ENCODE measurements at regions not wholly inside any gene's neighbourhood (a gene's known extent, or its start where the extent isn't known, plus 50 kb on each side); places are given as distances from the start of the nearest gene placed in this dataset.

GRCh38 chr3:31244929-31245817 is 287.6 kb upstream of the STT3B start:
- no peak for DNase-seq (ENCODE audit: extremely low read depth in 1 of 2, low read depth in 1 of 2)

GRCh38 chr3:31246293-31247062 is 286.2 kb upstream of the STT3B start:
- no peak for DNase-seq (ENCODE audit: extremely low read depth in 1 of 2, low read depth in 1 of 2)

GRCh38 chr3:31247063-31247447 is 285.7 kb upstream of the STT3B start:
- DNase-seq (ENCODE audit: extremely low read depth in 1 of 2, low read depth in 1 of 2): no peak

- no peak for DNase-seq (ENCODE audit: extremely low read depth in 1 of 2, low read depth in 1 of 2)
Measured at GRCh38 chr3:31247850-31248562, 284.7 kb upstream of the STT3B start.

GRCh38 chr3:31248563-31248992 is 284.1 kb upstream of the STT3B start:
- no peak for DNase-seq (ENCODE audit: extremely low read depth in 1 of 2, low read depth in 1 of 2)

GRCh38 chr3:31249545-31249944 is 283.2 kb upstream of the STT3B start:
- DNase-seq (ENCODE audit: extremely low read depth in 1 of 2, low read depth in 1 of 2): no peak

GRCh38 chr3:31250116-31250777 is 282.5 kb upstream of the STT3B start:
- DNase-seq (ENCODE audit: extremely low read depth in 1 of 2, low read depth in 1 of 2): no peak

GRCh38 chr3:31251083-31251482 is 281.6 kb upstream of the STT3B start:
- no peak for DNase-seq (ENCODE audit: extremely low read depth in 1 of 2, low read depth in 1 of 2)

- no peak for DNase-seq (ENCODE audit: extremely low read depth in 1 of 2, low read depth in 1 of 2)
Measured at GRCh38 chr3:31252216-31253185, 280.2 kb upstream of the STT3B start.

- DNase-seq (ENCODE audit: extremely low read depth in 1 of 2, low read depth in 1 of 2): no peak
Measured at GRCh38 chr3:31253782-31254181, 278.9 kb upstream of the STT3B start.

GRCh38 chr3:31254483-31254882 is 278.2 kb upstream of the STT3B start:
- DNase-seq (ENCODE audit: extremely low read depth in 1 of 2, low read depth in 1 of 2): no peak

- no peak for DNase-seq (ENCODE audit: extremely low read depth in 1 of 2, low read depth in 1 of 2)
Measured at GRCh38 chr3:31255007-31255581, 277.6 kb upstream of the STT3B start.

GRCh38 chr3:31262201-31262600 is 270.5 kb upstream of the STT3B start:
- no peak for DNase-seq (ENCODE audit: extremely low read depth in 1 of 2, low read depth in 1 of 2)

GRCh38 chr3:31263897-31264296 is 268.8 kb upstream of the STT3B start:
- DNase-seq (ENCODE audit: extremely low read depth in 1 of 2, low read depth in 1 of 2): no peak

- no peak for DNase-seq (ENCODE audit: extremely low read depth in 1 of 2, low read depth in 1 of 2)
Measured at GRCh38 chr3:31265646-31266428, 266.9 kb upstream of the STT3B start.

GRCh38 chr3:31268868-31269267 is 263.9 kb upstream of the STT3B start:
- DNase-seq (ENCODE audit: extremely low read depth in 1 of 2, low read depth in 1 of 2): no peak

GRCh38 chr3:31270010-31270409 is 262.7 kb upstream of the STT3B start:
- DNase-seq (ENCODE audit: extremely low read depth in 1 of 2, low read depth in 1 of 2): no peak

- DNase-seq (ENCODE audit: extremely low read depth in 1 of 2, low read depth in 1 of 2): no peak
Measured at GRCh38 chr3:31274326-31275024, 258.2 kb upstream of the STT3B start.
